Psoas muscle (tissue), 7 donors: ENCODE measurements at regions not wholly inside any gene's neighbourhood (a gene's known extent, or its start where the extent isn't known, plus 50 kb on each side); places are given as distances from the start of the nearest gene placed in this dataset.
A peak's percentile ranks its signal among the peaks of the same experiment; 100 is the strongest.

Experiments used
- ATAC-seq, 4 donors: fragments of 200-7000 bp; cut with Tn5 transposase; one replicate each; pipeline ENCODE4 v1.9.1; 2020; ENCODE audit warnings: moderate library complexity in 3 of 4, mild to moderate bottlenecking in 2 of 4
- DNase-seq, 2 donors: peaks; one replicate each; pipeline ENCODE4 v3.0.0-alpha.2; 2020
- H3K27ac ChIP-seq: fragments of 200-600 bp; one replicate; pipeline ENCODE4 v1.8.0; 2022
- H3K27me3 ChIP-seq, 3 donors: fragments of 200-600 bp in 1 of 3; one replicate each; pipeline versions ENCODE4 v1.6.1 to v1.8.0; 2013 to 2022; ENCODE audit warnings: low read length in 2 of 3, mild to moderate bottlenecking in 2 of 3, moderate library complexity in 1 of 3; ENCODE audit not compliant: insufficient read depth in 3 of 3
- H3K36me3 ChIP-seq, 2 donors: fragments of 200-600 bp in 1 of 2; one replicate each; pipeline versions ENCODE4 v1.6.1 to v1.8.0; 2013 to 2022; ENCODE audit warnings: low read depth in 1 of 2, mild to moderate bottlenecking in 1 of 2, moderate library complexity in 1 of 2; ENCODE audit not compliant: insufficient read depth in 1 of 2
- H3K4me1 ChIP-seq: fragments of 200-600 bp; one replicate; pipeline ENCODE4 v1.8.0; 2022
- H3K4me3 ChIP-seq: fragments of 200-600 bp; one replicate; pipeline ENCODE4 v1.8.0; 2022; ENCODE audit warnings: mild to moderate bottlenecking
- H3K9me3 ChIP-seq: fragments of 200-600 bp; one replicate; pipeline ENCODE4 v1.8.0; 2022
- WGBS, 3 donors: extraction: QIAGEN DNeasy Blood & Tissue Kit; methylation state at CpG; one replicate each; pipeline versions ENCODE4 v1.1.6 to v1.1.7; 2013; 5-methylcytosine and 5-hydroxymethylcytosine counted together
- intact Hi-C, 2 donors: fragments of 100-400 bp; cut with DNase I; formaldehyde crosslinking; loops; one replicate each; pipeline versions ENCODE4 v1.11.0 to v1.14.2; 2022
- TF ChIP-seq, protein P1 (sequence below): fragments of 200-600 bp; IDR thresholded peaks from one replicate; pipeline ENCODE4 v1.8.0; 2022; ENCODE audit warnings: antibody characterized with exemption
- donor health status: healthy with polysubstance abuse.
- donor health status: DM: no; HTN: no; CAD: no; lungs with moderate emphysema.
- donor health status: Bipolar disorder and iron deficiency.
- donor health status: healthy.
- donor health status: DM: yes; HTN: yes; CAD: no.
- donor health status: DM: no; HTN: no; CAD: no.
- donor health status: DM: yes; HTN: yes; CAD: no.

DNA sequence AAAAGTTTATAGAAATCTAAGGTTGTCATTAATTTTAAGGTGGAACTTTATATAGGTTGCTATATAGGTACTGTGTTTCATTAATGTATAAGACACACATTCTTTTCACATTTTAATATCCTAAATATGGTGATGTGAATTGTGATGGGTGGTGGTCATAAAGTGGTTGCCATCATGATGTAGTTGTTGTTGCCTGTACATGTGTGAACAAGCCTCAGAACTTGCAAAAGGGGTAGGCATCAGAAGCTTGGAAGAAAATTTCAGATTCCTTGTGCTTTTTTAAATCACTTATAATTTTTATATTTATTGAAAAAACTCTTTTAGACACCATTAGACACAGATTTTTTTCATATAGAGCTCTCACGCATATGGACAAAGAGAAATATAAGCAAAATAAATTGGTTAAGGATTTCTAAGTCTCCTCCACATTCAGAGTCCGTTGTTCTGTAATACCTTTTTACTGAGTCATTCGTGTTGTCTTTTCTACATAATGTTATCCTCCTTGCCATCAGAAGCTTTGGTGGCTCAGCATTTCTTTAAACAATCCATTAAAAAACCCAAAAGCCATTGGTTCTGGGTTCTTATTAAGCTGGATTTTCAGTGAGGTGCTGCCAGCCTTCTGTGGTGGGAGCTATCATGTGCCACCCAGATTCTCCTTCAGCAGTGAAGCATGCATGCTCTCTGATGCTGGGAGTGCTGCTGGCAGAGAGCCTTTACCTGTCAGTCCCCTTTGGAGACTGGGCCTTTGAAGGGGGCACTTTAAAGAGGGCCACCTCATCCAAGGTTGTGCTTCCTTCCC lies 140.4 kb upstream of the GALNT15 start:
- Histone ChIP-seq H3K9me3 (peaks cover 3% of the 10 kb centered on the region), H3K27ac (peak overlapping the region; percentile 7), H3K27me3 (no peaks in the 10 kb centered on the region), H3K4me1 (no peaks in the 10 kb centered on the region), H3K4me3 (no peak overlapping the region), H3K36me3 (no peaks in the 10 kb centered on the region)
- intact Hi-C loops: no loop called here
- DNase-seq (no peak), ATAC-seq (no peak)
- WGBS, 3 donors: 86 to 92% (median 87%) methylated on average over 3 of the region's 3 CpGs
- TF ChIP-seq, protein P1, sequence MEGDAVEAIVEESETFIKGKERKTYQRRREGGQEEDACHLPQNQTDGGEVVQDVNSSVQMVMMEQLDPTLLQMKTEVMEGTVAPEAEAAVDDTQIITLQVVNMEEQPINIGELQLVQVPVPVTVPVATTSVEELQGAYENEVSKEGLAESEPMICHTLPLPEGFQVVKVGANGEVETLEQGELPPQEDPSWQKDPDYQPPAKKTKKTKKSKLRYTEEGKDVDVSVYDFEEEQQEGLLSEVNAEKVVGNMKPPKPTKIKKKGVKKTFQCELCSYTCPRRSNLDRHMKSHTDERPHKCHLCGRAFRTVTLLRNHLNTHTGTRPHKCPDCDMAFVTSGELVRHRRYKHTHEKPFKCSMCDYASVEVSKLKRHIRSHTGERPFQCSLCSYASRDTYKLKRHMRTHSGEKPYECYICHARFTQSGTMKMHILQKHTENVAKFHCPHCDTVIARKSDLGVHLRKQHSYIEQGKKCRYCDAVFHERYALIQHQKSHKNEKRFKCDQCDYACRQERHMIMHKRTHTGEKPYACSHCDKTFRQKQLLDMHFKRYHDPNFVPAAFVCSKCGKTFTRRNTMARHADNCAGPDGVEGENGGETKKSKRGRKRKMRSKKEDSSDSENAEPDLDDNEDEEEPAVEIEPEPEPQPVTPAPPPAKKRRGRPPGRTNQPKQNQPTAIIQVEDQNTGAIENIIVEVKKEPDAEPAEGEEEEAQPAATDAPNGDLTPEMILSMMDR: no peak

DNA sequence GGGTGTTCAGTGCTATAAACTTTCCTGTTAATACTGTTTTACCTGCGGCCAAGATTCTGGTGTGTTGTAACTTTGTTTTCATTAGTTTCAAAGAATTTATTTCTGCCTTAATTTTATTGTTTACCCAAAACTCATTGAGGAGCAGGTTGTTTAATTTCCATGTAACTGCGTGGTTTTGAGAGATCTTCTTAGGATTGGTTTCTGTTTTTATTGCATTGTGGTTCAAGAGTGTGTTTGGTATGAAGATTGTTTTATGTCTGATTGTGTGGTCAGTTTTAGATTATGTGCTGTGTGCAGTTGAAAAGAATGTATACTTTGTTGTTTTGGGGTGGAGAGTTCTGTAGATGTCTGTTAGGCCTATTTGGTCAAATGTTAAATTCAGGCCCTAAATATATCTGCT lies 133.5 kb upstream of the GALNT15 start:
- TF ChIP-seq, protein P1: no peak
- Histone ChIP-seq H3K27ac (no peak overlapping the region), H3K27me3 (no peaks in the 10 kb centered on the region), H3K9me3 (peaks cover 3% of the 10 kb centered on the region), H3K36me3 (no peaks in the 10 kb centered on the region), H3K4me3 (no peak overlapping the region), H3K4me1 (no peaks in the 10 kb centered on the region)
- intact Hi-C loops: loop anchor here in 1 of 2 donors (10.0 kb wide), 1 partner anchor 216 kb away; no protein-coding TSS in a partner anchor
- DNase-seq: no peak
- WGBS, 3 donors: 93 to 95% (median 94%) methylated on average over 2 of the region's 2 CpGs
- no peak for ATAC-seq

DNA sequence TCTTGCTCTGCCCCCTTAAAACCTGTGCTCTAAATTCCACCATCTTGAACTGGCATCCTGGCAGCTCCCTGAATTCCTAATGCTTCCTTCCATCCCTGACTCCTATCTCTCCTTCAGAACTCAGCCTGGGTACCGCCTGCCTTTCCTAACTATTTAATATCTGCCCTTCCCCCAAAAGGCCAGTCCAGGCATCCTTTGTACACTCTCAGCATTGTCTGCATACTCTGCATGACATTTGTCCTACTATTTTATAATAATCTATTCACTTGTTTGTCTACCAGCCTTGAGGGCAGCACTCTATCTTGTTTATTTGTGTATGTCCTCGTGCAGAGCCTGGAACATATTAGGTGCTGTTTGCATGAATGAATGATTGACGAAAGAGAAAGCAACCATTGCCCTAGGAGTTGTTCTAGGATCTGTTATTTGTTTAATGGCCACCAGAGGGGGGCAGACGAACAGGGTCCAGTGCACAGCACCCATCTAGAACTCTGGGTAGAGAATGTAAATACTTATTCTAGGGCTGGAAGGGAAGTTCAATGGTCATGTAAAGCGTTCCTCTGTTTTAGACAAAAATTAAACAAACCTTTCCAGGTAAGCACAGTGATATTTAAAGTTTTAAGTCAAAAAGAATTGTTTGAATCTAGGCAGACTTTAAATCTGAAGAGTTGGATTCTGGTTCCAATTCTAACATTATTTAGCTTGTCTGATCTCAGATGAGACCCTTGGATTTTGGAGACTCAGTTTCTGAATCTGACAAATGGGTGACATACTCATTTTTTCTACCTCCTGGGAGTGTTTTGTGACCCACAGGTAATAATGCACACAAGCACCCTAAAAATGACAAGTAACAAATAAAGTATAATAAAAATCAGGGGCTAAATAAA lies 125.8 kb upstream of the GALNT15 start:
- Histone ChIP-seq H3K4me3 (peak overlapping the region; percentile 43), H3K27me3 (no peaks in the 10 kb centered on the region), H3K4me1 (peaks cover 28% of the 10 kb centered on the region), H3K27ac (peak overlapping the region; percentile 12), H3K36me3 (no peaks in the 10 kb centered on the region), H3K9me3 (no peaks in the 10 kb centered on the region)
- WGBS, 3 donors: 10 to 13% (median 12%) methylated on average over 5 of the region's 5 CpGs
- ATAC-seq (peak; percentile 88 to 94 (median 94)), DNase-seq (no peak)
- intact Hi-C loops: loop anchor here (1.0 to 10.0 kb wide), 4 partner anchors 130 to 224 kb away; no protein-coding TSS in a partner anchor
- TF ChIP-seq, protein P1: peak; percentile 89

DNA sequence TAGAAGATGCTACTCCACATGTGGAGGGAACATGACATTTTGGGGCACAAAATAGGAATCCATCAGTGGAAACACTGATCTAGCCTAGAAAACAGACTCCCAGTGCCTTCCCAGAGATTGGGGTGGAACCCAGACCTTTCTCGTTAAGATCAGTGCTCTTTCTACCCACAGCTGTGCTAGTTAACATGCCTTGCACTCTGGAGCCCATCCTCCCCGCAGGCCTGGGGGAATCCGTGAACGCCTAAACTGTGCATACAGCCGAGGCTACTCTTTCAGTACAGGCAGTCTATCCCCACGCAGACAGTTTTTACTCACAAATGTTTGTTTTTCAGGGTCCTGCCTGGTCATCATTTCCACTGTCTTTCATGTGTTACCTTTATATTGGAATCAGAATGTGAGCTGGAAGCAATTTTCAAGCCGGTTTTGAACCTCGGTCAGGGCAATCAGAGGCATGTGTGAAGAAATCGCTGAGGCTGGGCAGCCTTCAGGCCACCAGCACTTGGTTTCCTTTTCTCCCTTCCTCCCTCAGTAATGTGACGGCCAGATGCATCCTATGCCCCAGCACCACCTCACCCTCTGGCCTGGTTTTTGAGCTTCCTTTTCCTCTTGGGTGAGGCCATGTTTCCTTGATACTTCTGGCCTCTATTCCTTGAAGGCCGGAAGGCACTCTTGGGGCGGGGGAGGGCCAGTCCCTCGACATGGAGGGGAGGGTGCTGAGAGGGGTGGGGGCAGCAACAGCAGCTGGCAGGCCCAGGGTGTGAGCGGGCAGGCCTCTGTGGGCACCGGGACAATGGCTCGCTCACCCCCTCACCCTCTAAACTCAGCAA lies 123.6 kb upstream of the GALNT15 start:
- H3K4me3 ChIP-seq: peak overlapping the region; percentile 9
- H3K27ac ChIP-seq: peak overlapping the region; percentile 30
- H3K36me3 ChIP-seq: no peaks in the 10 kb centered on the region
- TF ChIP-seq, protein P1: no peak
- no peaks in the 10 kb centered on the region for H3K27me3 ChIP-seq
- intact Hi-C loops: loop anchor here (2.0 to 5.0 kb wide), 2 partner anchors 81 to 196 kb away; no protein-coding TSS in a partner anchor
- ATAC-seq: peak in 3 of 4 donors; percentile 9 to 24 (median 15)
- DNase-seq: no peak
- 63 to 66% (median 66%) methylated on average over 16 of the region's 16 CpGs for WGBS, 3 donors
- no peaks in the 10 kb centered on the region for H3K9me3 ChIP-seq
- H3K4me1 ChIP-seq: peaks cover 45% of the 10 kb centered on the region
